GM12878 (cell line): ENCODE measurements at regions not wholly inside any gene's neighbourhood (a gene's known extent, or its start where the extent isn't known, plus 50 kb on each side); places are given as distances from the start of the nearest gene placed in this dataset.

Experiments
- CHD2 ChIP-seq: IDR thresholded peaks from 2 replicates; pipeline ENCODE4 v1.6.1; 2011; ENCODE audit warnings: low read depth, low read length, improper control_type of control experiment, borderline replicate concordance
- DPF2 ChIP-seq: fragments of 450-650 bp; IDR thresholded peaks from 2 replicates; pipeline ENCODE4 v1.6.1; 2017; ENCODE audit warnings: mild to moderate bottlenecking
- EP300 ChIP-seq, 2 experiments: fragments of 150-350 bp in 1 of 2; IDR thresholded peaks; 2 replicates each; pipeline ENCODE4 v1.6.1; 2011 to 2012; ENCODE audit warnings: low read depth in 2 of 2, low read length in 2 of 2, borderline replicate concordance in 1 of 2, improper control_type of control experiment in 1 of 2, inconsistent platforms in 1 of 2; ENCODE audit not compliant: control insufficient read depth in 1 of 2
- FOXK2 ChIP-seq: fragments of 450-650 bp; IDR thresholded peaks from 2 replicates; pipeline ENCODE4 v1.6.1; 2017; ENCODE audit warnings: mild to moderate bottlenecking, moderate library complexity
- HDGF ChIP-seq: fragments of 450-650 bp; IDR thresholded peaks from 2 replicates; pipeline ENCODE4 v1.6.1; 2016; ENCODE audit warnings: antibody characterized with exemption
- MTA3 ChIP-seq: IDR thresholded peaks from 2 replicates; pipeline ENCODE4 v1.6.1; 2012; ENCODE audit warnings: low read length, inconsistent platforms, borderline replicate concordance
- SP1 ChIP-seq: IDR thresholded peaks from one replicate; pipeline ENCODE4 v1.6.1; 2011; ENCODE audit warnings: low read depth, low read length
- ZNF24 ChIP-seq: fragments of 450-650 bp; IDR thresholded peaks from 2 replicates; pipeline ENCODE4 v1.6.1; 2017; ENCODE audit warnings: antibody characterized with exemption, mild to moderate bottlenecking
- TF ChIP-seq, protein P1 (sequence below): IDR thresholded peaks from 2 replicates; pipeline ENCODE4 v1.6.1; 2012; ENCODE audit warnings: mild to moderate bottlenecking, low read depth, low read length
- TF ChIP-seq, protein P2 (sequence below), 3 experiments: IDR thresholded peaks in 2 of 3; conservative IDR thresholded peaks in 1 of 3; 2 replicates each; pipeline ENCODE4 v1.5.1; 2011; ENCODE audit warnings: low read depth in 3 of 3, low read length in 3 of 3, mild to moderate bottlenecking in 3 of 3, control low read depth in 2 of 3, moderate library complexity in 2 of 3, inconsistent platforms in 1 of 3, mixed read lengths in 1 of 3; ENCODE audit not compliant: control insufficient read depth in 2 of 3, insufficient read depth in 1 of 3; ENCODE audit errors: extremely low read depth in 1 of 3
- TF ChIP-seq, protein P3 (sequence below): fragments of 450-650 bp; IDR thresholded peaks from 2 replicates; pipeline ENCODE4 v1.6.1; 2017; ENCODE audit warnings: mild to moderate bottlenecking, moderate library complexity
- TF ChIP-seq, protein P4 (sequence below): IDR thresholded peaks from 2 replicates; pipeline ENCODE4 v1.6.1; 2011; ENCODE audit warnings: low read depth, low read length, improper control_type of control experiment, borderline replicate concordance
- TF ChIP-seq, protein P5 (sequence below): IDR thresholded peaks from 2 replicates; pipeline ENCODE4 v1.6.1; 2012; ENCODE audit warnings: low read length, inconsistent platforms
- TF ChIP-seq, protein P6 (sequence below): fragments of 450-650 bp; IDR thresholded peaks from 2 replicates; pipeline ENCODE4 v1.6.1; 2017; ENCODE audit warnings: low read depth, mild to moderate bottlenecking, moderate library complexity

DNA sequence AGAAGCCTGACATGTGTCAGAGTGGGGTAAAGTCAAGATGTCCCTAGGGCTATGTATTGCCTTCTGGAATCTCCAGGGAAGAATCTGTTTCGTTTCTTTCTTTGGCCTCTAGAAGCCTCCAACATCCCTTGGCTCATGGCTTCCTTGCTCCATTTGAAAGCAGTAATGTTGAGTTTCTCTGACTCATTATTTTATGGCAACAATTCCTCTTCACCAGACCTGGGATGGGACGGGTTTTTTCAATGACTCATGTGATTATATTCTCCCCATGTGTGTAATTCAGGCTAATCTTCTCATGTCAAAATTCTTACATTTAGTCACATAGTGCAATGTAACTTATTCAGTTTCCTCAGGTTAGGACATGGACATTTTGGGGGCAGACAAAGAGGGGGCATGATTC is 1038.6 kb downstream of the CBLN2 start:
- TF ChIP-seq, protein P1, sequence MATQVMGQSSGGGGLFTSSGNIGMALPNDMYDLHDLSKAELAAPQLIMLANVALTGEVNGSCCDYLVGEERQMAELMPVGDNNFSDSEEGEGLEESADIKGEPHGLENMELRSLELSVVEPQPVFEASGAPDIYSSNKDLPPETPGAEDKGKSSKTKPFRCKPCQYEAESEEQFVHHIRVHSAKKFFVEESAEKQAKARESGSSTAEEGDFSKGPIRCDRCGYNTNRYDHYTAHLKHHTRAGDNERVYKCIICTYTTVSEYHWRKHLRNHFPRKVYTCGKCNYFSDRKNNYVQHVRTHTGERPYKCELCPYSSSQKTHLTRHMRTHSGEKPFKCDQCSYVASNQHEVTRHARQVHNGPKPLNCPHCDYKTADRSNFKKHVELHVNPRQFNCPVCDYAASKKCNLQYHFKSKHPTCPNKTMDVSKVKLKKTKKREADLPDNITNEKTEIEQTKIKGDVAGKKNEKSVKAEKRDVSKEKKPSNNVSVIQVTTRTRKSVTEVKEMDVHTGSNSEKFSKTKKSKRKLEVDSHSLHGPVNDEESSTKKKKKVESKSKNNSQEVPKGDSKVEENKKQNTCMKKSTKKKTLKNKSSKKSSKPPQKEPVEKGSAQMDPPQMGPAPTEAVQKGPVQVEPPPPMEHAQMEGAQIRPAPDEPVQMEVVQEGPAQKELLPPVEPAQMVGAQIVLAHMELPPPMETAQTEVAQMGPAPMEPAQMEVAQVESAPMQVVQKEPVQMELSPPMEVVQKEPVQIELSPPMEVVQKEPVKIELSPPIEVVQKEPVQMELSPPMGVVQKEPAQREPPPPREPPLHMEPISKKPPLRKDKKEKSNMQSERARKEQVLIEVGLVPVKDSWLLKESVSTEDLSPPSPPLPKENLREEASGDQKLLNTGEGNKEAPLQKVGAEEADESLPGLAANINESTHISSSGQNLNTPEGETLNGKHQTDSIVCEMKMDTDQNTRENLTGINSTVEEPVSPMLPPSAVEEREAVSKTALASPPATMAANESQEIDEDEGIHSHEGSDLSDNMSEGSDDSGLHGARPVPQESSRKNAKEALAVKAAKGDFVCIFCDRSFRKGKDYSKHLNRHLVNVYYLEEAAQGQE, result no peak
- TF ChIP-seq, protein P2, sequence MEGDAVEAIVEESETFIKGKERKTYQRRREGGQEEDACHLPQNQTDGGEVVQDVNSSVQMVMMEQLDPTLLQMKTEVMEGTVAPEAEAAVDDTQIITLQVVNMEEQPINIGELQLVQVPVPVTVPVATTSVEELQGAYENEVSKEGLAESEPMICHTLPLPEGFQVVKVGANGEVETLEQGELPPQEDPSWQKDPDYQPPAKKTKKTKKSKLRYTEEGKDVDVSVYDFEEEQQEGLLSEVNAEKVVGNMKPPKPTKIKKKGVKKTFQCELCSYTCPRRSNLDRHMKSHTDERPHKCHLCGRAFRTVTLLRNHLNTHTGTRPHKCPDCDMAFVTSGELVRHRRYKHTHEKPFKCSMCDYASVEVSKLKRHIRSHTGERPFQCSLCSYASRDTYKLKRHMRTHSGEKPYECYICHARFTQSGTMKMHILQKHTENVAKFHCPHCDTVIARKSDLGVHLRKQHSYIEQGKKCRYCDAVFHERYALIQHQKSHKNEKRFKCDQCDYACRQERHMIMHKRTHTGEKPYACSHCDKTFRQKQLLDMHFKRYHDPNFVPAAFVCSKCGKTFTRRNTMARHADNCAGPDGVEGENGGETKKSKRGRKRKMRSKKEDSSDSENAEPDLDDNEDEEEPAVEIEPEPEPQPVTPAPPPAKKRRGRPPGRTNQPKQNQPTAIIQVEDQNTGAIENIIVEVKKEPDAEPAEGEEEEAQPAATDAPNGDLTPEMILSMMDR (IDR thresholded peaks at IDR 0.05 in 2 of 3, conservative IDR thresholded peaks at IDR 0.05 in 1 of 3; ENCODE audit: control insufficient read depth in 2 of 3, extremely low read depth in 1 of 3, insufficient read depth in 1 of 3, low read depth in 3 of 3, low read length in 3 of 3), result no peak
- TF ChIP-seq, protein P3, sequence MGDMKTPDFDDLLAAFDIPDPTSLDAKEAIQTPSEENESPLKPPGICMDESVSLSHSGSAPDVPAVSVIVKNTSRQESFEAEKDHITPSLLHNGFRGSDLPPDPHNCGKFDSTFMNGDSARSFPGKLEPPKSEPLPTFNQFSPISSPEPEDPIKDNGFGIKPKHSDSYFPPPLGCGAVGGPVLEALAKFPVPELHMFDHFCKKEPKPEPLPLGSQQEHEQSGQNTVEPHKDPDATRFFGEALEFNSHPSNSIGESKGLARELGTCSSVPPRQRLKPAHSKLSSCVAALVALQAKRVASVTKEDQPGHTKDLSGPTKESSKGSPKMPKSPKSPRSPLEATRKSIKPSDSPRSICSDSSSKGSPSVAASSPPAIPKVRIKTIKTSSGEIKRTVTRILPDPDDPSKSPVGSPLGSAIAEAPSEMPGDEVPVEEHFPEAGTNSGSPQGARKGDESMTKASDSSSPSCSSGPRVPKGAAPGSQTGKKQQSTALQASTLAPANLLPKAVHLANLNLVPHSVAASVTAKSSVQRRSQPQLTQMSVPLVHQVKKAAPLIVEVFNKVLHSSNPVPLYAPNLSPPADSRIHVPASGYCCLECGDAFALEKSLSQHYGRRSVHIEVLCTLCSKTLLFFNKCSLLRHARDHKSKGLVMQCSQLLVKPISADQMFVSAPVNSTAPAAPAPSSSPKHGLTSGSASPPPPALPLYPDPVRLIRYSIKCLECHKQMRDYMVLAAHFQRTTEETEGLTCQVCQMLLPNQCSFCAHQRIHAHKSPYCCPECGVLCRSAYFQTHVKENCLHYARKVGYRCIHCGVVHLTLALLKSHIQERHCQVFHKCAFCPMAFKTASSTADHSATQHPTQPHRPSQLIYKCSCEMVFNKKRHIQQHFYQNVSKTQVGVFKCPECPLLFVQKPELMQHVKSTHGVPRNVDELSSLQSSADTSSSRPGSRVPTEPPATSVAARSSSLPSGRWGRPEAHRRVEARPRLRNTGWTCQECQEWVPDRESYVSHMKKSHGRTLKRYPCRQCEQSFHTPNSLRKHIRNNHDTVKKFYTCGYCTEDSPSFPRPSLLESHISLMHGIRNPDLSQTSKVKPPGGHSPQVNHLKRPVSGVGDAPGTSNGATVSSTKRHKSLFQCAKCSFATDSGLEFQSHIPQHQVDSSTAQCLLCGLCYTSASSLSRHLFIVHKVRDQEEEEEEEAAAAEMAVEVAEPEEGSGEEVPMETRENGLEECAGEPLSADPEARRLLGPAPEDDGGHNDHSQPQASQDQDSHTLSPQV, result no peak
- TF ChIP-seq FOXK2 (no peak), EP300 (IDR thresholded peaks at IDR 0.05; ENCODE audit: borderline replicate concordance in 1 of 2, control insufficient read depth in 1 of 2, low read depth in 2 of 2, low read length in 2 of 2) (no peak), SP1 (no peak), MTA3 (no peak), CHD2 (no peak), ZNF24 (no peak), DPF2 (no peak), HDGF (no peak)
- TF ChIP-seq, protein P4, sequence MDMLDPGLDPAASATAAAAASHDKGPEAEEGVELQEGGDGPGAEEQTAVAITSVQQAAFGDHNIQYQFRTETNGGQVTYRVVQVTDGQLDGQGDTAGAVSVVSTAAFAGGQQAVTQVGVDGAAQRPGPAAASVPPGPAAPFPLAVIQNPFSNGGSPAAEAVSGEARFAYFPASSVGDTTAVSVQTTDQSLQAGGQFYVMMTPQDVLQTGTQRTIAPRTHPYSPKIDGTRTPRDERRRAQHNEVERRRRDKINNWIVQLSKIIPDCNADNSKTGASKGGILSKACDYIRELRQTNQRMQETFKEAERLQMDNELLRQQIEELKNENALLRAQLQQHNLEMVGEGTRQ, result no peak
- TF ChIP-seq, protein P5, sequence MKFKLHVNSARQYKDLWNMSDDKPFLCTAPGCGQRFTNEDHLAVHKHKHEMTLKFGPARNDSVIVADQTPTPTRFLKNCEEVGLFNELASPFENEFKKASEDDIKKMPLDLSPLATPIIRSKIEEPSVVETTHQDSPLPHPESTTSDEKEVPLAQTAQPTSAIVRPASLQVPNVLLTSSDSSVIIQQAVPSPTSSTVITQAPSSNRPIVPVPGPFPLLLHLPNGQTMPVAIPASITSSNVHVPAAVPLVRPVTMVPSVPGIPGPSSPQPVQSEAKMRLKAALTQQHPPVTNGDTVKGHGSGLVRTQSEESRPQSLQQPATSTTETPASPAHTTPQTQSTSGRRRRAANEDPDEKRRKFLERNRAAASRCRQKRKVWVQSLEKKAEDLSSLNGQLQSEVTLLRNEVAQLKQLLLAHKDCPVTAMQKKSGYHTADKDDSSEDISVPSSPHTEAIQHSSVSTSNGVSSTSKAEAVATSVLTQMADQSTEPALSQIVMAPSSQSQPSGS, result no peak
- TF ChIP-seq, protein P6, sequence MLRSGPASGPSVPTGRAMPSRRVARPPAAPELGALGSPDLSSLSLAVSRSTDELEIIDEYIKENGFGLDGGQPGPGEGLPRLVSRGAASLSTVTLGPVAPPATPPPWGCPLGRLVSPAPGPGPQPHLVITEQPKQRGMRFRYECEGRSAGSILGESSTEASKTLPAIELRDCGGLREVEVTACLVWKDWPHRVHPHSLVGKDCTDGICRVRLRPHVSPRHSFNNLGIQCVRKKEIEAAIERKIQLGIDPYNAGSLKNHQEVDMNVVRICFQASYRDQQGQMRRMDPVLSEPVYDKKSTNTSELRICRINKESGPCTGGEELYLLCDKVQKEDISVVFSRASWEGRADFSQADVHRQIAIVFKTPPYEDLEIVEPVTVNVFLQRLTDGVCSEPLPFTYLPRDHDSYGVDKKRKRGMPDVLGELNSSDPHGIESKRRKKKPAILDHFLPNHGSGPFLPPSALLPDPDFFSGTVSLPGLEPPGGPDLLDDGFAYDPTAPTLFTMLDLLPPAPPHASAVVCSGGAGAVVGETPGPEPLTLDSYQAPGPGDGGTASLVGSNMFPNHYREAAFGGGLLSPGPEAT, result no peak
